Inflammatory macrophage (primary cell): ENCODE measurements at regions not wholly inside any gene's neighbourhood (a gene's known extent, or its start where the extent isn't known, plus 50 kb on each side); places are given as distances from the start of the nearest gene placed in this dataset.
"Not testable (repeated sequence)": the region's sequence is repeated elsewhere in the genome, so short reads cannot be mapped to it uniquely, and the experiment has no call there.

Experiments
- DNase-seq, 2 donors: peaks; one replicate each; pipeline ENCODE4 v3.0.0-alpha.2; 2020 to 2022

DNA sequence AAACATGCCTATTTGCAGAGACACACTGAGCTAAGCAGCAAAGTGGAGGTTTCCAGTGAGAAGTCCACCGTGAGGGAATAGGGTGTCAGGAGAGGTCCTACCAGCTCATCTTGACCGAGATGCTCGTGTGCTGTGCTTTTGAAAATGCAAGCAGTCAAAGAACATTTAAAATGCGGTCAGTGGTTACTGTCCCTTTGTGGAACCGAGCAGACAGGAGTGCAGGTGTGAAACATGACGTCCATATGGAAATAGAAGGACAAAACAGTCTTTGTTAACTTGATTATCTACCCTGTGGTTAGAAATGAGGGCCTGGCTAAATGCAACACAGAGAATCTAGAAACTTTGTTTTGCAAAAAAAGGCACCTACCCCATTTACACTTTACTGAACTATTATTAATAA, 473.3 kb downstream of the SPATA31A6 start:
- not testable (repeated sequence) for DNase-seq

DNA sequence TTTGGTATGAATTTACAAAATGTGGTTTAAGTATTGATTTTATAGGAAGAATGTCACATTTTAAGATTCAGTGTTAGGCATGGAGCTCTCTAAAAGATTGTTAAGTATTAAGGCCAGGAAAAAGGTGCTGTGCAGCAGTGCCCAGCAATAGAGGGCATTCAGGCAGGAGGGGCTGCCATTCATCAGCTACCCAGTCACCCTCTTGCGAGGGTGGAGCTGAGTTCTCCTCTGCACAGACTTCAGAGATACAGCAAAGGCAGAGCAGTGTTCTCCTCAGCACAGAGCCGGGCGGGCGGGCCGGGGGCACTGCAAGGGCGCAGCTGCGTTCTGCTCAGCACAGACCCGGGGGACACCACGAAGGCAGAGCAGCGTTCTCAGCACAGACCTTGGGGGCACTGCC, 474.0 kb downstream of the SPATA31A6 start:
- not testable (repeated sequence) for DNase-seq

DNA sequence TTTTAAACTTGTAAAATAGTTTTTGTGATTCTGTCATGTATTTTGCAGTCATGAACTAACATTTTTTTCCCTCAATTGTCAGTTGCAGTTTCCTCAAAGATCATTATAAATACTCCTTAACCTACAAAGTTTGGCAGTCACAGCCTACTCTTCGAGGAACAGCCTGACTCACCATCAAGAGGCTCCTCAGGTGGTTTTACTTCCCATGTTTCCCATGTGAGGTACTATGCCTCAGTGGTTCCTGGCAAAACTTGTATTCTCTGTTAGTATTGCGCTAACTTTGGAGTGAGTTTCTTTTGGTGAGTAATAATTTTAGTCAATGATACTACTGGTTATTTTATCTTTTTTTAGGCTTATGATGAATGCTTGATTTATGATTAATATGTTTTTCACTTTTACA, 513.7 kb downstream of the SPATA31A6 start:
- not testable (repeated sequence) for DNase-seq

DNA sequence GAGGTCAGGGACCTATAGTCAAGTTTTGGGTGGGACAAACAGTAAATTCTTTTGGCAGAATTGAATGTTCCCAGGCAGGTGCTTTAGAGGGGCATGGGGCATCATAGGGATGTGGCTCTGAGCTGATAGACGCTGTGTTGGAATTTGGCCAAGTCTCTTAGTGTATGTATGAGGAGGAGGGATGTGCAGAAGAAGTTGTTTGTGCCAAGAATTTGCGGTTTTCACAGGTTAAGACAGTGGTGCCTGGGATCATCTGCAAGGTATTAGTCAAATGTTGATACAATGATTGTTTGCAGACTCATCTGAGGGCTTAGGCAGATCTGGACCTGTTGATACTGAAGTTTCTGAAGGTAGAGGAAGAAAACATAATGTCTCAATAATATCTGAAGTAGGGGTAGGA, 519.4 kb downstream of the SPATA31A6 start:
- not testable (repeated sequence) for DNase-seq

DNA sequence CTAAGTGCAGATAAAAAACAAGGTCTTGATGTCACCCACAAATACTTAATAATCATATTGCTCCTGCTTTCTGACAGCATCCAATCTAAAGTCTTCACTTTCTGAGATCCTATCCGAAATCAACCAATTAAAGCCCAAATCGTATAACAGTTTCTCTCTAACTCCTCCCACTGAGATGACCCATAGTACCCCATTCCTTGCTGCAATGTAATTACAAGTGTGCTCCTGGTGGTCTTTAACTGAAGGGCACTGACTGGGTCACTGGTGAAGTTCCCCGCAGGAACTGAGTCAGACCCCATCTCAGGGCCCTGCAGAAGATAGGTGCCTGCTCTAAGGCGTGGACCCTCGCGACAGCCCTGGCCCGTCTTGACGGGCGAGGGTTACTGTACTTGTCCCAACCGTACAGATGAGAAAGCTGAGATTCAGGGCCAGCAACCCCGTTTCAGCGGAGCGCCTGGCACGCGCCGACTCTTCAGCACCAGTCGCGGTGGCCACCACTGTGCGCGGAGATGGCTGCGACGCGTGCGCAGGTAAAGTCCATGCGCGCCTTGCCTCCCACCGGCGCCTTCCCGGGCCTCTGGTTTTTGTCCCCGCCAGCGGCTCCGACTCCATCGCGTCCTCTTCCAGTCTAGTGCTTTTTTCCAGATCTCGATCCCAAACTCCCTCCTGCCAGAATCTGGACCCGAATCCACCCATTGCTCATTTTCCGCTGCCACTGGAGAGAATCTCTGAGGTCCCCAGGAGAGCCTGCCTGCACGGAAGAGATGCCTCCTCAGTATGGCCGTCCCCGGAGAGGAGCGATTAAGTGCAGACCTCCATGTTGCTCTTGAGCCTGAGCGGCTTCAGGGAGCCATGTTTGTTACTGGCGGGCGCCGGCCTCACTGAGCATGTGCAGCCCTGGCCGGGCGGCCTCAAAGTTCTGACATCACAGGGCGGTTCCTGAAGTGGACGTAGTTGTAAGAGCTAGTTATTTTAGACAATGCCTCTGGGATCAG, 541.7 kb downstream of the SPATA31A6 start:
- not testable (repeated sequence) for DNase-seq

DNA sequence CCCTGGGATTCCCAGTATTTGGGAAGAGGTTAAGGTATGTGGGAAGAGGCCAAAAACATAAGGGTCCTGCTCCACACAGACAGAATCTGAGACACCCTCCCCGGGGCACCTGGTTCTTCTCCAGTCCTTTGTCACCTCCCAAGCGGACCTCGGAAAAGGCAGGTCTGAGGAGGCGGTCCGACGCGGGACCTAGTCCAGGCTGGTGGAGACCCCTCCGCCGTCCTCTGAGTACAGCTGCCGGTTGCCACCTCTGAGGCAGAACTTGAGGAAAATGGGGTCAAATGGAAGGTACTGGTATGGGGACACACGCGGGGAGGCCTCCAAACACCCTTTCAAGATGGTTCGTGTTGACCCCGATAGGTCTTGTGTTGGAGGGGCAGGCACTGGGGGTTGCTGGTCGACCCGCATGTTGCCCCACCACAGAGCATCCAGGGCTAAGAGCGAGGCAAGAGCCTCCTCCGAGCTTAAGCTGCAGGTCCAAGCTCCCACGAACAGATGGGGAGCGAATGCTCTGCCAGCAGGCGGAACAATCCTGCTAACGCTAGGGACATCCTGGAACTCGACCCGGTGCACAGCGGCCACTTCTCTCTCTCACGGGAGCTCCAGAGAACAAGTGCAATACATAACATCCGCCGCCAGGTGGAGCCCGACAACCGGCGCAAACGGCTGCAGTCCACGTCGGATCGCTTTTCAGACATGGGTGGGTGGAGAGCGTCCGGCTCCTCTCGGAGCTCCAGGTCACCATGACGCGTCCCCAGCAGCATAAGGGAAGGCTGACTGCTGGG, 559.8 kb downstream of the SPATA31A6 start:
- DNase-seq = peak; percentile 56 to 78

DNA sequence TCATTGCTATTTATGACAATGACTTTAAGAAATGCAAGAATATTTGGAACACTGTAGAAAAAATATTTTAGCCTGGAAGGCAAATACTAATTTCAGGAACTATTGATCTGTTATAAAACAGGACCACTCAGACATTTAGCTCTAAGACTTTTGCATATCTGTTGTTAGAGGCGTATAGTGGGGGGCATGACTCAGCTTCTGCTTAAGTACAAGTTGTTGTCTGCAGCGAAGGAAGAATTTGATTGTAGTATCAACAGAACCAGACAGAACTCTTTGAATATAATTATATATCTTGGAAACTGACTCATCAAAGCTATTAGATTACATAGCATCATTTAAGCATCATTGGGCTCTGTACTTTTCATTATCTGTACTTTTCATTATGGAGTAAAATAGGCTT, 573.8 kb downstream of the SPATA31A6 start:
- DNase-seq = not testable (repeated sequence)

DNA sequence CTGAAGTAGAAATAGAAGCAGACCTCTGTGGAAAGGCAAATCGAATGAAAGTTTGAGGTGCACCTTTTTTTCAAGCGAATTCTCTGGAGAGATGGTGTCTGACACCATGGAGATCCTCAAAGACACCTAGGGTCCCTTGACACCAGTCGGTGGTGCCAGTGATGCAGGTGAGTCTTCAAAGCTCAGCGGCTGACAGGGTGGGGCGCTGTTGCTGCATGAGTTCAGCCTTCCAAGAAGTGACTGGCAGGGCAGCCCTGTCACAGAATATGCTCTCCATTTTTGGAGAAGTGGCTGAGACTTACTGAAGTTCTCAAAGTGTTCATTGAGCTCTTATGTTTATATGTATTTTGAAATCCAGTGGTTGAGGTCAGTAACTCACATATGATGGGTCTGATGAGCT, 575.9 kb downstream of the SPATA31A6 start:
- DNase-seq = not testable (repeated sequence)

DNA sequence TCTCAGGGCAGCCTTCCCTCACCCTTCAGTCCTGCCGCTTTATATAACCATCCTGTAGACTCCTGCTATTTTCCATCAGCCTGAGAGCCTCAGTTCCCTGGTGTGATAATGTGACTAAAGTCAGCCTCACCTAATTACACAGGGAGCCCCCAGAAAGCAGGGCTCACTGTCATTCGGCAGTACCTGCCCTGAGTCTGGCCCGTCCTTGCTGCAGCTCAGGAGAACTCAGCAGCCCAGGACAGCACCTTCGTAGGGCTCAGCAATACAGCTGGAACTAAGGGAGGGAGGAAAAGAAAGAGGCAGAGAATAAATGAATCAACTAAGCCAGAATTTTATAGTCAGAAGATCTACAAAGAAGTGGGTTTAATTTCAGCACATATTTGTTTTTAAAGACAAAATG, 598.7 kb downstream of the SPATA31A6 start:
- DNase-seq = not testable (repeated sequence)

DNA sequence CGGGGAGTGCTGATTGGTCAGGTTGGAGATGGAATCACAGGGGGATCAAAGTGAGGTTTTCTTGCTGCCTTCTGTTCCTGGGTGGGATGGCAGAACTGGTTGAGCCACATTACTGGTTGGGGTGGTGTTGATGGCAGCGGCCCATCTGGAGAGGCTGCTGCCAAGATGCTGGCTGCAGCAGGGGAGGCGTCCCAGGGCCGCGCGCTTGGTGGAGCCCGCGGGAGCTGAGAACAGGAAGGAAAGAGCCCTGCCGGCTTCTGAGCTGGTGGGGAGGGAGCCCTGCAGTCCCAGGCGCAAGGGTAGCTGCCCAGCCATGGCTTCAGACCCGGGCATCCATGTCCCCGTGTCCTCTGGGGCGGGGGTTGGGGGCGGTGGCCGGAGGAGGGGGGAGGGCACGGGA, 609.3 kb downstream of the SPATA31A6 start:
- not testable (repeated sequence) for DNase-seq

DNA sequence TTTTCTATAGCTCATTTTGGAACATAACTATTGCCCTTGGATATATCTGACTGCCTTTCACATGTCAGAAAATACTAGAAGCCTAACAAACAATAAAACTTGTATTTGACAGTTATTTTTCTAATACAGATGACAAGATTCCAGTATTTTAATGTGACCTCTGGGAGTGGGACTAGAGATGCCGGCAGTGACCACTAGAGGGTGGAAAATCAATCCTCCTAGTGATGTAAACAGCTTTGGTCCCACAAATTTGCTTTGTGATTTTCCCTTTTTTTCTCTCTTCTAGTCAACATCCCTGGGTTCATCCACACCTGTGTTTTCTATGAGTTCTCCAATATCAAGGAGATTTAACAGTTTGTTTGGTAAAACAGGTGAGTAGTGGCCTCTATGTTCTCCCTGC, 615.1 kb downstream of the SPATA31A6 start:
- DNase-seq = not testable (repeated sequence)

DNA sequence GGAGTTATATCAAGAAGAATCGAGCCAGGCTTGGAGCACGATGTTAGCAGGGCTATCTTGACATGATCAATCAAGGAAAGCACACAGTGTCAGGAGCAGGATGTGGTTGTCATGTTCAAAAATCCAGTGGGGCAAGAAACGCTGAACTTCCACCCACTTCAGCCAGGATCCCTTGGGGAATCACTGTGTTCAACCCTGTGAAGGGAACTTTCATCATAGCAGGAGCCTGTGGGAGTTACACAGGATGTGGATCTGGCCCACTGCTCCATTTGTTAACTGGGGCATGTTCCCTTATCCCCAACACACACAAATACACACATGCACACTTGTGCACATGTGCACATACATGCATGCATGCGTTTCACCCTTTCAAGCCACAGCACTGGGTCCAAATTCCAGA, 619.3 kb downstream of the SPATA31A6 start:
- not testable (repeated sequence) for DNase-seq

DNA sequence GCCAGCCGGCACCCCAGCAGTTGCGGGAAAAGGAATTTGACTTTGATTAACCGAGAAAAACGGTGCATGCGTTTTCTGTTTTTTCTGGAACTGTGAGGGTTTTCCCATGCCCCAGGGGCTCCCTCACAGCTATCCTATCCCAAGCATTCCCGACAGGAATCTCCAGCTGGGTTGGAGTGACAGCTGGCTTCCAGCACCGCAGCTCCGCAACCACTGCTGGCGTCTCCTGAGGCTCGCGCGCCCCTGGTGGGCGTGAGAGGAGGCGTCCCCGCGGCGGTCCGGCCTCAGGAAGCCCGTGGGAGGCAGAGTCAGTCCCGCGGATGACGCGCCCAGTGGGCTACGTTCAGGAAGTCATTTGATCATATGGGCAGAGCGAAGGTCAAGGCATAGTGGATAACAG, 623.2 kb downstream of the SPATA31A6 start:
- DNase-seq = not testable (repeated sequence)

DNA sequence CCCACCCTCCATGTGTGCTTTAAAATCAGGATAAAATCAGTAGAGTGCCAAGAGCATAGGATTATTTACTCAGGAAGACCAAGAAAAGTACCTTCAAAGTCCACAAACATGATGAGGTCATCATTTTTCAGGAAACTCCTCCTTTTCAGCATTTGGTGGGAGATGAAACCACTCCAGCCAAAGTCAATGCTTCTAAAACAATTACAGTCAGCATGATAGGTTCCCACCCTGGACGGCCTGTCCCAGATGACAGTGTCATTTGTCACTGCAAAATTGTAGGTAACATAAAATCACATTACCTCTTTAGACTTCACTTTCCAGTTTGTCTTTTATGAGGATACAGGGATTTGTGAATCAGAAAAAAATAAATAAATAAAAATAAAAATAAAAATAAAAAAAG, 638.0 kb downstream of the SPATA31A6 start:
- not testable (repeated sequence) for DNase-seq

DNA sequence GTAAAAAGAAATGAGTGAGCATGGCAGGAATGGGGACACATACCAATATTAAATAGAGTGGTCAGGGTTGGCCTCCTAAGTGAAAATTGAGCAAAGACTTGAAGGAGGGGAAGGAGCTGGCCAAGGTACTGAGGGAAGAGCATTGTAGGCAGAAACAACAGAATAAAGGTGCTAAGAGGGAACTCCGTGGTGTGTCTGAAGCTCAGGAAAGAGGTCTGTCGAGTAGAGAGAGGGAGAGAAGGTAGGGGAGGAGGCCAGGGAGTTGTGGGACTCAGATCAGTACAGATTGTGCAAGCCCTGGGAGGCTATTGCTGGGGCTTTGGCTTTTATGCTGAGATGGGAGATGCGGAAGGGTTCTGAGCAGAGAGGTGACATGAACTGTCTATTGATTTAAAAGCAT, 664.7 kb downstream of the SPATA31A6 start:
- DNase-seq = not testable (repeated sequence)

DNA sequence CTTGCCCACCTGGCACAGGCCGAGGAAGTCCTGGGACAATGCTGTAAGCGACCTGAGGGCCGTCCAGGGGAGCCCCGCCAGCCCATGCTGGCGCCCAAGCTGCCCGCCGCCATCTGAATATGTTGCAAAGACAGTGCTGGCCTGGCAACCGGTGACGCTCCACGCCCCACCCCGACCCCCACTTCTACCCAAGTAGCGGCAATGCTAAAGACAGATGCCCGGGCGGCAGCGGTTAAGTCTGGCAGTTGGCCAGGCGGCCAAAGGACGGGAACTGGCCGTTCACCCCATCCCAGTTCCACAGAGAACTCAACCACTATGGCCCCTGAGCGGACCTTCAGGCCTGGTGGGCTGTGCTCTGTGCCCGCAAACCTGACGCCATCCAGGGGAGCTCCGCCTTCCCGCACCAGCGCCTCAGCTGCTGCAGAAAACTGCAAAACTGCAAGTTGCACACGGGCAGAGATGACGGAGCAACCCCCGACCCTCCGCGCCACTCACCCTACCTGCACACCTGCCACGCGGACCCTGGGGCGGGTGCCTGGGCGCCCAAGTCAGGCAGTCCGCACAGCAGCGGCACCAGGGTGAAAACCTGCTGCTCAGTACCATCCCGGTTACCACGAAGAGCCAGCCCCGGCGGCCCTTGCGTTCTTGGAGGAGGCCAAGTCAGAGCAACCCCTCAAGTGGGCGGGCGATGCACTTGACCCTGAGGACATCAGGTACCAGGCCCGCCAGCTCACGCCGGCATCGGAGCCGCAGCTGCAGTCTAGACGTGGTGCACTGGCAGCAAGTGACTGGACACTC, 667.6 kb downstream of the SPATA31A6 start:
- DNase-seq = not testable (repeated sequence)

DNA sequence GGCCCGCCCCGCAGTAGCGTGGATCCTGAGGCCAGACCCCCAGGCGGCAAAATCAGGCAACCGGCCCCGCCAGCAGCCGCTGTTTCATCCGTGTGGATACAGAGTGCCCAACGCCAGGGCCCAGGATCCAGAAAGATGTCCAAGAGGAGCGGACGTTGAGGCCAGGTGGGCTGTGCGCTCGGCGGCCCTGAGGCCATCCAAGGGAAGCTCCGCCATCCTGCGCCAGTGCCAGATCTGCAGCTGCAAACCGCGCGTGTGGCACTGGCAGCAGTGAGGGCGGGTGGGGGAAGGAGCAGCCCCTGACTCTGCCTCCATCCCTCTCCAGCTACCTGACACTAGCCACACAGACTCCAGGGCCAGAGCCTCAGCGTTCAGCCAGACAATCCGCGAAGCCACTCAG, 668.2 kb downstream of the SPATA31A6 start:
- not testable (repeated sequence) for DNase-seq

DNA sequence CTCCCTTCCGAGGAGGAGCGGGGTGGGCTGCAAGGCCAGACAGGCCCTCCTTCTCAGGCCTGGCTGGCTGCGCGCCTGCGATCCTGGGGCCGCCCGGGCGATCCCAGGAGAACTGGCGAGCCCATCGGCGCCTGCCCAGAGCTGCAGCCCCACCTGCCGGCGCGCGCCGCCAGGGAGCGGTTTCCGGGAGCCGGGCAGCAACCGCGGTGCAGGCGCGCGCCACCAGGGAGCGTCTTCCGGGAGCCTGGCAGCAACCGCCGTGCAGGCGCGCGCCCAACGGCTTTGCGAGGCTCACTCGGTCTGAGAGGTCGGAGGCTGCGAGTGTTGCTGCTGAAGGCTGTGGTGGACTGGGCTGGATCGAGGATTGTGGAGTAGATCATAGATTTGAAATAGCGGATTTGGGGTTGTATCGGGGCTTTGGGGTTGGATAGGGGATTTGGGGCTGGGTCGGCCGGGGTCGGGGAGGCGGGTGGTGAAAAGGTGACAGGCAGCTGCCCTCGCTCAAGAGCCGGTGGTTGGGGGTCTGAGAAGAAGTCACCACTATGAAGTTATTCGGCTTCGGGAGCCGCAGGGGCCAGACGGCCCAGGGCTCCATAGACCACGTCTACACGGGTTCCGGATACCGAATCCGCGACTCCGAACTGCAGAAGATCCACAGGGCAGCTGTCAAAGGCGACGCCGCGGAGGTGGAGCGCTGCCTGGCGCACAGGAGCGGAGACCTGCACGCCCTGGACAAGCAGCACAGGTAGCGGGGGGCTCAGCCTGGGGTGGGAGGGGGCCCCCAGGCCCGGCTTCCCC, 668.9 kb downstream of the SPATA31A6 start:
- DNase-seq = peak in 1 of 2 donors; percentile 8

DNA sequence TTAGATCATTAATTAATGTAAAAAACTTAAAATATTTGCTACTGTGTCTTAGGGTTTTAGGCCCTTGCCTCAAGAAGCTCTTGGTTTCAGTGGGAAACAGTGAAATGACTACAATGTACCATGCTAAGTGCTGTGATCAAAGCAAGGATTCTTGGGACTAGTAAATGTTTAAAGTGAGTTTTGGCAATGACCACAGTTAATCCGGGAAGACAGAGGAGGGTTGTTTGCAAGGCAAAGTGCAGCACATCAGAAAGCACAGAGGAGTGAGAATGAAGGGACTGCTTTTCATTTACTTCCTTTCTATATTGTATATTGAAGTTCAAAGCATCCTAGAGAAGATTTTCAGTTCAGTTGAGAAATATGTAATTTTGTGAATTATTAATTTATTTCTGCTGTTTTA, 676.7 kb downstream of the SPATA31A6 start:
- DNase-seq = not testable (repeated sequence)

DNA sequence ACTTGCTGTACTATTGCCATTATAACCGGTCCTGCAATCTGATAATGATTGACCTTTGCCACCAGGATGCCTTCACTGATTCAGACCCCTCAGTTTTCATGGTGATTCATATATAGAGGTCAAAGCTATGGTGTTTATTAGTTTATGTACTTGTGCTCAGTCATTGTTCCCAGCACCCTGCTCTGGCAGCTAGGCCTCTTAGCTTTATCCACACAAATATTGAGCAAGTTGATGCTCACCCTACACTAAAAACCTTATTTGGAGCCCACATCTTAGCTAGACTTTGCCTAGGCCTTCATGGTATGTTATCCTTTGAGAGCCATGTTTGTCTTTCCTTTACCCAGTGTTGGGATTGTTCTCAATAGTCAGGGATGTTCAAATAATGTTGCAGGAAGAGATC, 679.0 kb downstream of the SPATA31A6 start:
- not testable (repeated sequence) for DNase-seq
